Epithelial cell of proximal tubule (primary cell): ENCODE measurements at regions not wholly inside any gene's neighbourhood (a gene's known extent, or its start where the extent isn't known, plus 50 kb on each side); places are given as distances from the start of the nearest gene placed in this dataset.

Experiments
- DNase-seq: peaks from one replicate; pipeline ENCODE4 v3.0.0-alpha.2; 2011; ENCODE audit warnings: low read depth
- H3K4me3 ChIP-seq: 2 replicates; pipeline ENCODE4 v1.5.1; 2011; ENCODE audit warnings: low read depth, mild to moderate bottlenecking, low read length
- TF ChIP-seq, protein P1 (sequence below): conservative IDR thresholded peaks from 2 replicates; pipeline ENCODE4 v1.5.1; 2012; ENCODE audit warnings: low read depth, mild to moderate bottlenecking, low read length

DNA sequence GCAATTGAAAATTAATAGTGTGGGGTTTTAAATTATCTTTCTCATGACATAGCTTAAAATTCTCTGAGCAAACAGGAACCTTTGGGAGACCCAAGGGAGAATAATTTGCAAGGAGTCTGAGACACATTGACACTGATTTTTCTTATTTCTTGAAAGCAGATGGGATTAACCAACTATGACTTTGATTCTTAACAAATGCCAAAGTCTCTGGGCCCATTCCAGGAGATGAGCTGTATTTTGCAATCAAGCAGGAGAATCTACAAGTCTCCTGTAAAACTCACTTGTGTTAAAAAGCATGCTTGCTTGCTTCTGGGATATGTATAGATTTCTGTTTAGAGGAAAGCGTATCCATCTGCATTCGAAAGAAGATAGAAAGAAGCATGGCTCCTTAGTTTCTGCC is 71.3 kb upstream of the STT3B start:
- TF ChIP-seq, protein P1, sequence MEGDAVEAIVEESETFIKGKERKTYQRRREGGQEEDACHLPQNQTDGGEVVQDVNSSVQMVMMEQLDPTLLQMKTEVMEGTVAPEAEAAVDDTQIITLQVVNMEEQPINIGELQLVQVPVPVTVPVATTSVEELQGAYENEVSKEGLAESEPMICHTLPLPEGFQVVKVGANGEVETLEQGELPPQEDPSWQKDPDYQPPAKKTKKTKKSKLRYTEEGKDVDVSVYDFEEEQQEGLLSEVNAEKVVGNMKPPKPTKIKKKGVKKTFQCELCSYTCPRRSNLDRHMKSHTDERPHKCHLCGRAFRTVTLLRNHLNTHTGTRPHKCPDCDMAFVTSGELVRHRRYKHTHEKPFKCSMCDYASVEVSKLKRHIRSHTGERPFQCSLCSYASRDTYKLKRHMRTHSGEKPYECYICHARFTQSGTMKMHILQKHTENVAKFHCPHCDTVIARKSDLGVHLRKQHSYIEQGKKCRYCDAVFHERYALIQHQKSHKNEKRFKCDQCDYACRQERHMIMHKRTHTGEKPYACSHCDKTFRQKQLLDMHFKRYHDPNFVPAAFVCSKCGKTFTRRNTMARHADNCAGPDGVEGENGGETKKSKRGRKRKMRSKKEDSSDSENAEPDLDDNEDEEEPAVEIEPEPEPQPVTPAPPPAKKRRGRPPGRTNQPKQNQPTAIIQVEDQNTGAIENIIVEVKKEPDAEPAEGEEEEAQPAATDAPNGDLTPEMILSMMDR = no peak
- DNase-seq = no peak
- no peak overlapping the region for H3K4me3 ChIP-seq

- no peak for DNase-seq
- no peak overlapping the region for H3K4me3 ChIP-seq
- TF ChIP-seq, protein P1 = no peak
These were observed 70.6 kb upstream of the STT3B start for GRCh38 chr3:31462050-31462569.

DNA sequence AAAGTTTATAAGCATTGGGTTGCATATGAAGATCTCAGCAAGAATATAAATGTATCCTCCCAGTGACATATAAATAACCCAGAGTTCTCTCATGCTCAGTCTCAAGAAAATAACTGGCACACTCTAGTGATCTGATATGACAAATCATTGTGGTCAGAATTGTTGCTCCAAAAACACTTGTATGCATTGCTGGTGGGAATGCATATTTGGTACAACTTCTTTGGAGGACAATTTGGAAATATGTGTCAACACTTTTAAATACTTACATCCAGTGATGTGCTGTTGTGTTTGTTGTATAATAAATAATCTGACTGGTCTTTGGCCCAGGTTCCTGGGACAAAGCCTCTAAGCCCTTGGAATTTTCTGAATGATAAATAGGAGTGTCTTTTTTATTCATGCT is 66.7 kb upstream of the STT3B start:
- TF ChIP-seq, protein P1 = no peak
- H3K4me3 ChIP-seq = no peak overlapping the region
- no peak for DNase-seq

DNA sequence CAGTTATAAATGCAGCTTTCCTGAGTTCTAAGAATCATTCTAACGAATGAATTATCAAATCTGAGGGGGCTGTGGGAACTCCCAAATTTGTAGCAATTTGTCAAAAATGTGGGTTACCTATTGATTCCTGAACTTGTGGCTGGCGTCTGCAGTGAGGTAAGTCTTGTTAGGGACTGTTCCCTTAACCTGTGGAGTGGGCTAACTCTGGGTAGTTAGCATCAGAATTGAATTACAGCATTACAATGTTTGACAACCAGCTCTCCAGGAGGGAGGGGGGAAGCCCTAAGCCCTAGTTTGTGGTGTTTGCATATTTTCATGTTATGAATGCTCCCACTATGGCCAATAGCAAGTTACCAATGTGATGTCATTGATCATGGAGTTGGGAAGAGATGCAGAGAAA is 65.9 kb upstream of the STT3B start:
- DNase-seq = no peak
- H3K4me3 ChIP-seq = no peak overlapping the region
- TF ChIP-seq, protein P1 = no peak

- no peak for DNase-seq
- H3K4me3 ChIP-seq = no peak overlapping the region
- TF ChIP-seq, protein P1 = no peak
These were observed 64.3 kb upstream of the STT3B start for GRCh38 chr3:31468433-31468832.

DNA sequence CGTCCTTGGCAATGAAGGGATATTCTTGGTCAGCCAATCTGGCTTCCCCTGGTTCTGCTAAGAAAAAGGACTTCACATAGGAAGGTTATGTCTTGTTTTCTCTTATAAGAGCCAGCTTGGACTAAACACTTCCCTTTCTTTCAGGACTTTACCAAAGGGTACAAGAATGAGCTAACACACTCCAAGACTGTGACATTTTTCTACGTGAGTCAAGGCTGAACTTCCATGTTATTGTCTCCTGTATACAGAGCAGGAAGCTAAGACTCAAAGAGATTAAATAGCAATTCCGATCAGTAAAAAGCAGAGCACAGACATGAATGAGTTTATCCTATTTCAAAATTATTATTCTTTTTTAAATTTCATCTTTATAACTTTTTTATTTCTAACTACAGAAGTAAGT is 63.3 kb upstream of the STT3B start:
- H3K4me3 ChIP-seq = no peak overlapping the region
- DNase-seq = no peak
- TF ChIP-seq, protein P1 = no peak

- DNase-seq = peak; percentile 23
- H3K4me3 ChIP-seq = no peak overlapping the region
- TF ChIP-seq, protein P1 = no peak
These were observed 60.0 kb upstream of the STT3B start for GRCh38 chr3:31472479-31473390.
